ENCODE measurements at regions not wholly inside any gene's neighbourhood (a gene's known extent, or its start where the extent isn't known, plus 50 kb on each side); places are given as distances from the start of the nearest gene placed in this dataset.
A peak's percentile ranks its signal among the peaks of the same experiment; 100 is the strongest.

DNA sequence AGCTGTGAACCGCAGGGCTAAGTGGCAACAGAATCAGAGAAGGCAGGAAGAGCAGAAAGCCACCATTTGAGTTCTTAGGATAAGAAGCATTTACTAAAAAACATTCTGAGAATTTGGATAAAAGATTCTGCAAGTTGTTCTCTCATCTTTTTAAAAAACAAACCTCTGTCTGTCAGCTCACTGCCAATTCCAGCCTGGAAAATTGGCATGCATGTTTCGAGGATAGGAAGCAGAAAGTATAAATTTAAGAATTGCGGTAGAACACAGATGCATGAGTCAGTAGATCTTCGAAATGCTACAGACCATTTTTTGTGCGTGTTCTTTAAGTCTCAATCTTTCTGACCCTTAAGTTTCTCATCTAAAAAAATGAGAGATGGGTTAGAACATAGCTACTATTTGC lies 544.5 kb upstream of the DAB1 start:
- Histone ChIP-seq H3K36me3 (ENCODE audit: control insufficient read depth, insufficient read depth, low read length) (no peaks in the 10 kb centered on the region), H3K4me3 (ENCODE audit: low read length) (no peak overlapping the region), H3K27ac (ENCODE audit: low read length) (no peak overlapping the region), H3K4me1 (ENCODE audit: control insufficient read depth, insufficient read depth, low read length) (no peaks in the 10 kb centered on the region), H3K27me3 (ENCODE audit: control insufficient read depth, insufficient read depth, low read length) (no peaks in the 10 kb centered on the region), H3K9me3 (replicated peaks; ENCODE audit: control insufficient read depth, low read depth, low read length) (no peaks in the 10 kb centered on the region)
- DNase-seq = peak; percentile 25
- no CpG with 5 or more reads among the region's 5 CpGs for WGBS (ENCODE audit: insufficient coverage)

DNA sequence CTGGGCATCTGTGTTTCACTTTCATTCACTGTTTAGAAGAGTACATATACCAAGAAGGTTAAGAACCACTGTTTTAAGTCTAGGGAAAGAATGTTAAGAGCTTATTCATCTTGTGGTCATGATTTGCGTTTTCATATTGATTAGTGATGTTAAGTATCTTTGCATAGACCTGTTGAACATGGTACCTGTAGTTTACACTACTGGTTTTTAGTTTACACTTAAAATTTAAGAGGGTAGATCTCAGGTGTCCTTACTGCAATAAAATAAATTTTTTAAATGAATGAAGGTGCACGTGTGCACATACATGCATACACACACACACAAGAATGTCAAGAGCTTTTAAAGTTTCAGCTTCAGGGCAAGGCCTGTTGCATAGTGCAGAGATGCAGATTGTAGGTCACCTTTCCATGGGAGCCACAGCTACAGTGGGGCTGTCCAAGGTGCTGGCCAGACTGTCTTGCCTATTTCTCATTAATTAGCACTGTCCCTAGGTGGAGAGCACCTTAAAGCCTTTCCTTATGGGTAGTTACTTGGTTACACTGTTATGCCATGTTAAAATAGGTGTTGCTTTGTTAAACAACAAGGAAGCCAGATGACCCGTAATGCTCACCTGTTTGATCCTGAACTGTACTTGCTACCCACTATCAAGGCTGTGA lies 543.0 kb upstream of the DAB1 start:
- no peak overlapping the region for H3K27ac ChIP-seq (ENCODE audit: low read length)
- no peaks in the 10 kb centered on the region for H3K4me1 ChIP-seq (ENCODE audit: control insufficient read depth, insufficient read depth, low read length)
- H3K27me3 ChIP-seq (ENCODE audit: control insufficient read depth, insufficient read depth, low read length) = no peaks in the 10 kb centered on the region
- DNase-seq = peak; percentile 11
- no peak overlapping the region for H3K4me3 ChIP-seq (ENCODE audit: low read length)
- no peaks in the 10 kb centered on the region for H3K9me3 ChIP-seq (replicated peaks; ENCODE audit: control insufficient read depth, low read depth, low read length)
- no CpG with 5 or more reads among the region's 3 CpGs for WGBS (ENCODE audit: insufficient coverage)
- H3K36me3 ChIP-seq (ENCODE audit: control insufficient read depth, insufficient read depth, low read length) = no peaks in the 10 kb centered on the region

DNA sequence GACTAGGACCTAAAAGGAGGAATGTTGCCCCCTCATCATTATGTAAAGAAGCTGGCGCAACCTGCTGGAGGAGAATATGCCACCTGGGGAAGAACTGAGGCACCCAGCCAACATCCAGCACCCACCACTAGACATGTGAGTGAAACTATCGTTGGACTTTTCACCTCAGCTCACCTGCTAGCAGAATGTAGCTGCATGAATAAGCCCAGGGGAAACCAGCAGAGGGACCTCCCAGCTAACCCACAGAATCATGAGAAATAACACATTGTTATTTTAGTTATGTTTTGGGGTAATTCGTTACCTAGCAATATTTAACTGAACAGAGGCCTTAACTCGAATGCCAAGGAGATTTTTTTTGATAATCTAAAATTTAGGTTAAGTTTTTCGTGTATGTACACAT lies 542.5 kb upstream of the DAB1 start:
- DNase-seq = no peak

DNA sequence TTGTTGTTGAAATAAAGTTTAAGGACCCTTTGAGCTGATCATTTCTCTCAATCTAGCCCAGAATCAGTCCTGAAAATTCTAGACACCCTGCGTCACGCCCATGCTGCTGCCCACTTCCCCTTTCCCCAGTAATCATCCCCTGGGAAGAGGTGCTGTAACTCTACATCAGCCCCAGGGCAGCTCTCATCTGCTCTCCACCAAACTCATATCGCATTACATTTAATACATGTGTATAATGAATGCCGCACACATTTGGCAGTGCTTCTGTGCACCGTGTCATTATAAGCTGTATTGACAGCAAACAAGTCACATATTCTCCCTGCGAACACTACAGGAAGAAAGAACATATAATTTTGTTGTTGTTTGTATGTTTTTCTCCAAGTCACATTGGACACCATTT lies 539.7 kb upstream of the DAB1 start:
- no peak overlapping the region for H3K27ac ChIP-seq (ENCODE audit: low read length)
- no peaks in the 10 kb centered on the region for H3K9me3 ChIP-seq (replicated peaks; ENCODE audit: control insufficient read depth, low read depth, low read length)
- no peaks in the 10 kb centered on the region for H3K27me3 ChIP-seq (ENCODE audit: control insufficient read depth, insufficient read depth, low read length)
- no peaks in the 10 kb centered on the region for H3K4me1 ChIP-seq (ENCODE audit: control insufficient read depth, insufficient read depth, low read length)
- H3K4me3 ChIP-seq (ENCODE audit: low read length) = no peak overlapping the region
- WGBS (ENCODE audit: insufficient coverage) = no CpG with 5 or more reads among the region's 6 CpGs
- no peaks in the 10 kb centered on the region for H3K36me3 ChIP-seq (ENCODE audit: control insufficient read depth, insufficient read depth, low read length)
- no peak for DNase-seq

More for the DNA sequence above, 542.5 kb upstream of the DAB1 start:
- Histone ChIP-seq H3K9me3 (replicated peaks; ENCODE audit: control insufficient read depth, low read depth, low read length) (no peaks in the 10 kb centered on the region), H3K27me3 (ENCODE audit: control insufficient read depth, insufficient read depth, low read length) (no peaks in the 10 kb centered on the region), H3K36me3 (ENCODE audit: control insufficient read depth, insufficient read depth, low read length) (no peaks in the 10 kb centered on the region), H3K4me1 (ENCODE audit: control insufficient read depth, insufficient read depth, low read length) (no peaks in the 10 kb centered on the region), H3K4me3 (ENCODE audit: low read length) (no peak overlapping the region), H3K27ac (ENCODE audit: low read length) (no peak overlapping the region)
- whole genome bisulfite sequencing (ENCODE audit: insufficient coverage) = 80% methylated on average over 1 of the region's 5 CpGs

DNA sequence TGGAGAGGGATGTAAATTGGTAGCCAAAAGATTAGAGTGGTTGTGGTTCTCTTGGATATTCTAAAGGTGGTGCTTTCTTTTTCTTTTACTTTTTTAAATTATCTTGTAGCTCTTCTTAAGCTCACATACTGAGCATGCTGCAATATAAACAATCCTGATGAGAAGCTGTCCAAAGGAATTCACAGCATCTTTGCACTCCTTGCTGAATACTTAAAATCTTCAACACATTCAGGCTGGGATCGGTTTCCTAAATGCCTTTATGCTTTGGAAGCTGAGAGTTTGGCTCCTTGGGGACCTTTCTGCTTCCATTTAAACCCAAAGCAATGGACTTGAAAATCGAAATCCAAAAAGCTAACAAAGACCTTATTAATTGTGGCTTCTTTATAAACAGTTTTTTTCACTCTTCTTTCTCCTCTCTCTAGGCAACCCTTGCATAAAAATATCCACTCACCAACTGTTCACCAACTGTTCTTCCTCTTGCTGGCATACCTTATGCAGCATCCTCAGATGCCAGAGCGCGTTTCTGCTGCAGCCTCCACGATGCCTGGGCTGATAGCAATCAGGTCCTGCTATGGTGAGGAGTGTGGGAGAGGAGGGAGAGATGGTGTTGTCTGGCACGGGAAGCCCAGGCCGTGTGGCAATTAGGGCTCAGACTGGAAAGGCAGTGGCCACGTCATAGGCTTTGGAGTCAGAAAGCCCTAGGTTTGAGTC lies 535.8 kb upstream of the DAB1 start:
- H3K4me3 ChIP-seq (ENCODE audit: low read length) = no peak overlapping the region
- 80% methylated on average over 3 of the region's 8 CpGs for WGBS (ENCODE audit: insufficient coverage)
- H3K27me3 ChIP-seq (ENCODE audit: control insufficient read depth, insufficient read depth, low read length) = no peaks in the 10 kb centered on the region
- H3K36me3 ChIP-seq (ENCODE audit: control insufficient read depth, insufficient read depth, low read length) = no peaks in the 10 kb centered on the region
- H3K27ac ChIP-seq (ENCODE audit: low read length) = no peak overlapping the region
- H3K9me3 ChIP-seq (replicated peaks; ENCODE audit: control insufficient read depth, low read depth, low read length) = no peaks in the 10 kb centered on the region
- no peak for DNase-seq
- H3K4me1 ChIP-seq (ENCODE audit: control insufficient read depth, insufficient read depth, low read length) = no peaks in the 10 kb centered on the region

DNA sequence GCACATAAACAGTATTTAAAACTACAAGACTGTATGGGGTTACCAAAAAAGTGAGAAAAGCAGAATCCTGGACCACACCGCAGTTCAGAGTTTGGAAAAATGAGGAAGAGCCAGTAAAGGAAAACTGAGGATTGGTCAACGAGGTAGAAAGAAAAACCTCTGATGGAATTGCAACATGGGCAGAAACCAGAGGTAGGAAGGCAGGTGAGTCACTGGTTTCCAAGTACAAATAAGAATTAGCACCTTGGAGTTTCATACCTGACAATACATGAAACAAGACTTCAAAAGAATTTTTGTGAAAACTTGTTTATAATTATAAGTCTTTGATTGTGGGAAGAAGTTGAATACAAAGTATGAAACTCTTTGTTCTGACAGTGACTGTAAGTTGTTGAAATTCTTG lies 533.7 kb upstream of the DAB1 start:
- Histone ChIP-seq H3K36me3 (ENCODE audit: control insufficient read depth, insufficient read depth, low read length) (no peaks in the 10 kb centered on the region), H3K9me3 (replicated peaks; ENCODE audit: control insufficient read depth, low read depth, low read length) (no peaks in the 10 kb centered on the region), H3K4me3 (ENCODE audit: low read length) (no peak overlapping the region), H3K27ac (ENCODE audit: low read length) (no peak overlapping the region), H3K4me1 (ENCODE audit: control insufficient read depth, insufficient read depth, low read length) (no peaks in the 10 kb centered on the region), H3K27me3 (ENCODE audit: control insufficient read depth, insufficient read depth, low read length) (no peaks in the 10 kb centered on the region)
- WGBS (ENCODE audit: insufficient coverage) = 90% methylated on average over 2 of the region's 2 CpGs
- no peak for DNase-seq

DNA sequence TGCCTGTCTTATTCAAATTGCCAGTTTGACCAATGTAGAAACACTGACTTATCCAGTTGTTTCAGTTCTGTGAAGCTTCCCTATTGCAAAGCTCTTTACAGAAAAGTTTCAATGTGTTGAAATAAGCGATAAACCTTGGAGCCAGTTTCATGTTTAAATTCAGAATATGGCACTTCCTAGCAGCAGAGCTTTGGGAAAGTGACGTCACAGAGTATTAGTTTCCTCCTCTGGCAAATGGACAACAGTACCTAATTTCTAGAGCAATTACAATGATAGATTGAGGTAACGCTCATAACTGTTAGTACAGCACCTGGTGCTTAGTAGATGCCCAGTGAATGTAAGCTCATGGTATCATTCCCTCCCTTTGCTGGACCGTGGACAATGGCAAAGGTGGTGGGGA lies 527.5 kb upstream of the DAB1 start:
- Histone ChIP-seq H3K27me3 (ENCODE audit: control insufficient read depth, insufficient read depth, low read length) (no peaks in the 10 kb centered on the region), H3K4me1 (ENCODE audit: control insufficient read depth, insufficient read depth, low read length) (no peaks in the 10 kb centered on the region), H3K36me3 (ENCODE audit: control insufficient read depth, insufficient read depth, low read length) (no peaks in the 10 kb centered on the region), H3K9me3 (replicated peaks; ENCODE audit: control insufficient read depth, low read depth, low read length) (no peaks in the 10 kb centered on the region), H3K27ac (ENCODE audit: low read length) (no peak overlapping the region), H3K4me3 (ENCODE audit: low read length) (no peak overlapping the region)
- DNase-seq = no peak
- no CpG with 5 or more reads among the region's 4 CpGs for WGBS (ENCODE audit: insufficient coverage)

DNA sequence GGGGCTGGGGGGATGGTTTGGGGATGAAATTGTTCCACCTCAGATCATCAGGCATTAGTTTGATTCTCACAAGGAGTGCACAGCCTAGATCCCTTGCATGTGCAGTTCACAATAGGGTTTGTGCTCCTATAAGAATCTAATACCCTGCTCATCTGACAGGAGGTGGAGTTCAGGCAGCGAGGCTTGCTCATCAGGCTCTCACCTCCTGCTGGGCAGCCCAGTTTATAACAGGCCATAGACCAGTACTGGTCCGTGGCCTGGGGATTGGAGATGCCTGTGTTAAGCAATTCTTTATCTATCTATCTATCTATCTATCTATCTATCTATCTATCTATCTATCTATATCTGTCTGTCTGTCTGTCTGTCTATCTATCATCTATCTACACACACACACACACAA lies 525.3 kb upstream of the DAB1 start:
- no peak for DNase-seq
- no peaks in the 10 kb centered on the region for H3K27me3 ChIP-seq (ENCODE audit: control insufficient read depth, insufficient read depth, low read length)
- no peak overlapping the region for H3K4me3 ChIP-seq (ENCODE audit: low read length)
- no CpG with 5 or more reads among the region's 2 CpGs for WGBS (ENCODE audit: insufficient coverage)
- H3K4me1 ChIP-seq (ENCODE audit: control insufficient read depth, insufficient read depth, low read length) = no peaks in the 10 kb centered on the region
- H3K36me3 ChIP-seq (ENCODE audit: control insufficient read depth, insufficient read depth, low read length) = no peaks in the 10 kb centered on the region
- H3K27ac ChIP-seq (ENCODE audit: low read length) = no peak overlapping the region
- H3K9me3 ChIP-seq (replicated peaks; ENCODE audit: control insufficient read depth, low read depth, low read length) = no peaks in the 10 kb centered on the region

DNA sequence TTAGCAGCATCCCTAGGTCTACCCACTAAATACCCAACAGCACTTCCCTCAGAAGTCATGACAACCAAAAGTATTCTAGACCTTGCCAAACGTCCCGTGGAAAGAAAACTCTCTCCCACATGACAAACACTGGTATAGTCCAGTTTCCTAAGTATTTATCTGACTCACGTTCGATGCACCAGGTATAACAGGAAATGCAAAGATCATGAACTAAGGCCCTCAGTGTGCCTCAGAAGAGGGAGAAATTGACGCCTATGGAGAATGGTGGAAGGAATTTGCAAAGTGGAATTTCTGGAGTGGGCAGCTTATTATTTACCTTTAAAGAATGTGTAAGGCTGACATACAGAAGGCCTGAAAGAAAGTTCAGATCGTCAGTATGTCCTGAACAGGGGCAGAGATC lies 523.6 kb upstream of the DAB1 start:
- no peaks in the 10 kb centered on the region for H3K9me3 ChIP-seq (replicated peaks; ENCODE audit: control insufficient read depth, low read depth, low read length)
- WGBS (ENCODE audit: insufficient coverage) = 83% methylated on average over 1 of the region's 6 CpGs
- no peak for DNase-seq

DNA sequence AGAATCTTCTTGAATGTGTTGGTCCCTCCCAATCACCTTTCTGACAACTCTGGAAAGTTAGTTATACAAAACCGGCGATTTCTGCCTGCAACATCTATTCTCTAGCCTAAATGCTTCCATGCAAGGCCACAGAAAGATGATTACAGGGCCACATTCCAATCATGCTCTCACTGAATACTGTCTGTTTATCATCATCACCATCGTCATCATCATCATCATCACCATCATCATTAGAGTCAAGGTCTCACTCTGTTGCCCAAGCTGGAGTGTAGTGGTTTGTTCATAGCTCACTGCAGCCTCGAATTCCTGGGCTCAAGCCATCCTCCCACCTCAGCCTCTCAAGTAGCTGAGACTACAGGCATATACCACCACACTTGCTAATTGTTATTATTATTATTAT lies 521.2 kb upstream of the DAB1 start:
- Histone ChIP-seq H3K27me3 (ENCODE audit: control insufficient read depth, insufficient read depth, low read length) (no peaks in the 10 kb centered on the region), H3K27ac (ENCODE audit: low read length) (no peak overlapping the region), H3K4me1 (ENCODE audit: control insufficient read depth, insufficient read depth, low read length) (no peaks in the 10 kb centered on the region), H3K4me3 (ENCODE audit: low read length) (no peak overlapping the region), H3K9me3 (replicated peaks; ENCODE audit: control insufficient read depth, low read depth, low read length) (no peaks in the 10 kb centered on the region), H3K36me3 (ENCODE audit: control insufficient read depth, insufficient read depth, low read length) (no peaks in the 10 kb centered on the region)
- 82% methylated on average over 2 of the region's 4 CpGs for WGBS (ENCODE audit: insufficient coverage)
- no peak for DNase-seq

More for the DNA sequence above, 523.6 kb upstream of the DAB1 start:
- H3K27ac ChIP-seq (ENCODE audit: low read length) = no peak overlapping the region
- no peak overlapping the region for H3K4me3 ChIP-seq (ENCODE audit: low read length)
- no peaks in the 10 kb centered on the region for H3K36me3 ChIP-seq (ENCODE audit: control insufficient read depth, insufficient read depth, low read length)
- no peaks in the 10 kb centered on the region for H3K27me3 ChIP-seq (ENCODE audit: control insufficient read depth, insufficient read depth, low read length)
- H3K4me1 ChIP-seq (ENCODE audit: control insufficient read depth, insufficient read depth, low read length) = no peaks in the 10 kb centered on the region
